Vagina (tissue), 2 donors: ENCODE measurements at regions not wholly inside any gene's neighbourhood (a gene's known extent, or its start where the extent isn't known, plus 50 kb on each side); places are given as distances from the start of the nearest gene placed in this dataset.

Source experiments
- DNase-seq, 2 donors: peaks; one replicate each; pipeline ENCODE4 v3.0.0-alpha.2; 2017; ENCODE audit errors: extremely low spot score in 2 of 2
- H3K27ac ChIP-seq: fragments of 200-600 bp; sonication (generic); one replicate; pipeline ENCODE4 v1.5.1; 2019
- H3K27me3 ChIP-seq: fragments of 200-600 bp; sonication (generic); one replicate; pipeline ENCODE4 v1.5.1; 2019
- H3K36me3 ChIP-seq, 2 donors: fragments of 200-600 bp; sonication (generic); one replicate each; pipeline ENCODE4 v1.5.1; 2017 to 2019
- H3K4me1 ChIP-seq: fragments of 200-600 bp; sonication (generic); one replicate; pipeline ENCODE4 v1.5.1; 2019
- H3K4me3 ChIP-seq, 2 donors: fragments of 200-600 bp; sonication (generic); 1 replicate in 1 of 2; 2 replicates in 1 of 2; pipeline ENCODE4 v1.5.1; 2016 to 2019
- H3K9me3 ChIP-seq: fragments of 200-600 bp; sonication (generic); one replicate; pipeline ENCODE4 v1.5.1; 2019
- CTCF ChIP-seq, 3 experiments: fragments of 450-650 bp in 2 of 3; fragments of 200-600 bp in 1 of 3; sonication (generic) in 1 of 3; IDR thresholded peaks; one replicate each; pipeline ENCODE4 v1.5.1; 2017 to 2019; ENCODE audit warnings: antibody characterized with exemption in 3 of 3, mild to moderate bottlenecking in 2 of 3, moderate library complexity in 2 of 3
- POLR2A ChIP-seq, 2 donors: fragments of 450-650 bp; IDR thresholded peaks; one replicate each; pipeline ENCODE4 v1.6.1; 2017; ENCODE audit warnings: antibody characterized with exemption in 2 of 2, mild to moderate bottlenecking in 2 of 2, moderate library complexity in 2 of 2
- POLR2AphosphoS5 ChIP-seq, 2 donors: sonication (generic); formaldehyde crosslinking; IDR thresholded peaks; one replicate each; pipeline ENCODE4 v1.9.0; 2017; ENCODE audit warnings: antibody characterized with exemption in 2 of 2, mild to moderate bottlenecking in 2 of 2, low read depth in 1 of 2; ENCODE audit not compliant: insufficient read depth in 1 of 2
- intact Hi-C: fragments of 100-400 bp; cut with DNase I; formaldehyde crosslinking; loops from one replicate; pipeline ENCODE4 v1.15.1; 2023

DNA sequence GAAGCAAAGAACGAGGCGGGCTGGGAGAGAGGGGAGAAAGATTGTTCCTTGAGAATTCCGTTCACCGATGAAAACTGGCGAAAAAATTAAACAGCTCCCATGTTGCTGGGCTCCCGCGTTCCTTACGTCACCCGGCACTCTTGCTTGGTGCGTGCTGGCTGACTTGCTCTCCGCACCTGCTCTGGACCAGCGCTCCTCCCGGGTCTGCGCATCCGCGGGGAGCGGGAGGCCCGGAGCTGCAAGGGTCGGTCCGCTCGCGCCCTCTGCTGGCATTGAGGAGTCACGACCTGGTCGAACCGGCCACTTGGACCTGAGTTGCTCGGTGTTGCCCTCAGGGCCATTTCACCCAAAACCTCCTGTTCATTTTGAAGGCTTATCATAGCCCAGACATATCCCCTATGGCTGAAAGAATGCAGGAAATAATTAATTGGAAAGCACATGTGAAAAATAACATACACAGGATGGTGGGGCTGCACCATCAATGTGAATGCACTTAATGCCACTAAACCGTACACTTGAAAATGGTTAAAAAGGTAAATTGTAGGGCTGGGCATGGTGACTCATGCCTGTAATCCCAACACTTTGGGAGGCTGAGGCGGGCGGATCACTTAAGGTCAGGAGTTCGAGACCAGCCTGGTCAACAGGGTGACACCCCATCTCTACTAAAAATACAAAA lies 98.9 kb upstream of the BACE2 start:
- Histone ChIP-seq H3K4me1 (no peaks in the 10 kb centered on the region), H3K9me3 (no peaks in the 10 kb centered on the region), H3K27me3 (no peaks in the 10 kb centered on the region), H3K36me3 (no peaks in the 10 kb centered on the region), H3K4me3 (no peak overlapping the region), H3K27ac (no peak overlapping the region)
- intact Hi-C loops: loop anchor here (10.0 kb wide), 1 partner anchor 924 kb away; no protein-coding TSS in a partner anchor
- peak in 1 of 2 donors; percentile 81 for DNase-seq
- no peak for TF ChIP-seq POLR2AphosphoS5 (IDR thresholded peaks at IDR 0.05; ENCODE audit: insufficient read depth in 1 of 2, low read depth in 1 of 2)
- peak in 2 of 3 experiments; percentile 12 to 47 for TF ChIP-seq CTCF (IDR thresholded peaks at IDR 0.05)

- peak in 1 of 2 donors; percentile 67 for DNase-seq
- no peak for TF ChIP-seq POLR2A (IDR thresholded peaks at IDR 0.05)
- no peak for TF ChIP-seq POLR2AphosphoS5 (IDR thresholded peaks at IDR 0.05; ENCODE audit: insufficient read depth in 1 of 2, low read depth in 1 of 2)
- no peak for TF ChIP-seq CTCF (IDR thresholded peaks at IDR 0.05)
- Histone ChIP-seq H3K27me3 (no peaks in the 10 kb centered on the region), H3K9me3 (no peaks in the 10 kb centered on the region), H3K4me1 (no peaks in the 10 kb centered on the region), H3K27ac (no peak overlapping the region), H3K4me3 (no peak overlapping the region), H3K36me3 (no peaks in the 10 kb centered on the region)
- intact Hi-C loops: no loop called here
Observed at GRCh38 chr21:41070284-41070683, 97.7 kb upstream of the BACE2 start.

DNA sequence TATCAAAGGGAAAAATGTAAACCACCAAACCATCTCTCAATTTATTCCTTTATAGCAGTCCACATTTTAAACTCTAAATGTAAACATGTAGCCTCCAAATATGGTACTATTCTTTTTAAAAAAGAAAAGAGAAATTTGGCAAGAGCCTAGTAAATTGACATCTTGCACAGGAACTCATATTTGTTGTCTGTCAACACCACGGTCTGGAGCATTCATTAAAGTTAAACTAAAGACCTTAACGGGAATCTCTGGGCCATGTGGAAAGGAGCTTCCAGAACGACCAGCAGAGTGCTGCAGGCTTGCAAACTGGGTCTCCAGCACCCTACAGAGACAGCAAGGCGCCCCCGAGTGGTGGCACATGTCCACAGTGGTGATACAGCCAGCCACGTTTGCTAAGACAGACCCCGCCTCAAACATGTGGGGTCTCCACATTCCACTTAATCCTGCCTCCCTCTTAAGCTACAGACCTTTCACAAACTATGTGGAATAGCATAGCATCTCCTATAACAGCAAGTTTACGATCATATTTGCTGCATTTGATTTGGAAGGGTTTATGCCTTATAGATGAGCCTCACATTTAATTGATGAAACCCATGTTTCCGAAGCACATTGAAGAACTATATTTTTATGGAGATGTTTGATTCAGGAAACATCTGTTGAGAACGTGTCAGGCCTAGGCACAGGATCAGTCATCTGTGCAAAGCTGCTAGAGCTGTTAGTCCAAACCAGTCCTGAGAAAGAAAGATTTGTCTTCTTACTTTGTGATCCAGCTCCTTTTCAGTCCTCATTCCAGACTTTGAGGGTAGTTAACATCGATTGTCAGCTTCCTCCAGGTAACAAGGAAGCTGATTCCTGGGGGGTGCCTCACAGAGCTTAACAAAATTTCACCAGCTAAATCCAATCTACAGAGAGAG lies 96.4 kb upstream of the BACE2 start:
- intact Hi-C loops: no loop called here
- TF ChIP-seq CTCF (IDR thresholded peaks at IDR 0.05) (no peak), POLR2A (IDR thresholded peaks at IDR 0.05) (no peak), POLR2AphosphoS5 (IDR thresholded peaks at IDR 0.05; ENCODE audit: insufficient read depth in 1 of 2, low read depth in 1 of 2) (no peak)

GRCh38 chr21:41073558-41073957 lies 94.4 kb upstream of the BACE2 start:
- DNase-seq: peak in 1 of 2 donors; percentile 25
- no peak for TF ChIP-seq POLR2AphosphoS5 (IDR thresholded peaks at IDR 0.05; ENCODE audit: insufficient read depth in 1 of 2, low read depth in 1 of 2)
- no peak for TF ChIP-seq CTCF (IDR thresholded peaks at IDR 0.05)
- no peak for TF ChIP-seq POLR2A (IDR thresholded peaks at IDR 0.05)
- no peak overlapping the region for H3K4me3 ChIP-seq
- intact Hi-C loops: no loop called here
- H3K27me3 ChIP-seq: no peaks in the 10 kb centered on the region
- H3K27ac ChIP-seq: no peak overlapping the region
- no peaks in the 10 kb centered on the region for H3K4me1 ChIP-seq
- no peaks in the 10 kb centered on the region for H3K9me3 ChIP-seq
- no peaks in the 10 kb centered on the region for H3K36me3 ChIP-seq

More for the DNA sequence above, 96.4 kb upstream of the BACE2 start:
- Histone ChIP-seq H3K4me1 (no peaks in the 10 kb centered on the region), H3K4me3 (no peak overlapping the region), H3K36me3 (no peaks in the 10 kb centered on the region), H3K27me3 (no peaks in the 10 kb centered on the region), H3K9me3 (no peaks in the 10 kb centered on the region), H3K27ac (no peak overlapping the region)
- DNase-seq: peak in 1 of 2 donors; percentile 28
